Loucy (cell line): ENCODE measurements at regions not wholly inside any gene's neighbourhood (a gene's known extent, or its start where the extent isn't known, plus 50 kb on each side); places are given as distances from the start of the nearest gene placed in this dataset.

ENCODE experiments used
- H2AFZ ChIP-seq: fragments of 200-600 bp; sonication (generic); 2 replicates; pipeline ENCODE4 v1.6.0; 2016; ENCODE audit warnings: antibody characterized with exemption, mild to moderate bottlenecking, low read length, moderate library complexity
- H3F3A ChIP-seq: fragments of 200-600 bp; 2 replicates; pipeline ENCODE4 v1.6.0; 2016; ENCODE audit warnings: antibody characterized with exemption, low read depth, mild to moderate bottlenecking
- H3K27me3 ChIP-seq: fragments of 200-600 bp; sonication (generic); 2 replicates; pipeline ENCODE4 v1.6.1; 2014; ENCODE audit warnings: low read length, mild to moderate bottlenecking; ENCODE audit not compliant: insufficient read depth, poor library complexity, severe bottlenecking
- H3K36me3 ChIP-seq: fragments of 200-600 bp; sonication (generic); 2 replicates; pipeline ENCODE4 v1.6.1; 2016; ENCODE audit warnings: low read length; ENCODE audit not compliant: insufficient read depth
- H3K4me1 ChIP-seq: fragments of 200-600 bp; sonication (generic); 2 replicates; pipeline ENCODE4 v1.5.1; 2014; ENCODE audit warnings: low read length, mild to moderate bottlenecking; ENCODE audit not compliant: insufficient read depth, poor library complexity, severe bottlenecking
- H3K4me2 ChIP-seq: fragments of 200-600 bp; sonication (generic); 2 replicates; pipeline ENCODE4 v1.6.0; 2014; ENCODE audit warnings: antibody characterized with exemption, low read length, low read depth, mild to moderate bottlenecking; ENCODE audit not compliant: poor library complexity, severe bottlenecking
- H3K4me3 ChIP-seq: fragments of 200-600 bp; sonication (generic); 2 replicates; pipeline ENCODE4 v1.5.1; 2014; ENCODE audit warnings: low read length, mild to moderate bottlenecking, mixed read lengths; ENCODE audit not compliant: poor library complexity, severe bottlenecking
- H3K79me2 ChIP-seq: fragments of 200-600 bp; sonication (generic); 2 replicates; pipeline ENCODE4 v1.6.1; 2014; ENCODE audit warnings: low read length; ENCODE audit not compliant: insufficient read depth
- H3K9ac ChIP-seq: fragments of 200-600 bp; sonication (generic); 2 replicates; pipeline ENCODE4 v1.6.0; 2014; ENCODE audit warnings: mild to moderate bottlenecking, low read depth, low read length, moderate library complexity; ENCODE audit not compliant: poor library complexity, severe bottlenecking
- H3K9me2 ChIP-seq: fragments of 200-600 bp; sonication (generic); replicated peaks from 2 replicates; pipeline ENCODE4 v1.6.1; 2016; ENCODE audit warnings: low read depth, low read length, mixed read lengths
- H3K9me3 ChIP-seq: fragments of 200-600 bp; sonication (generic); 2 replicates; pipeline ENCODE4 v1.6.1; 2014; ENCODE audit warnings: mild to moderate bottlenecking, antibody characterized with exemption, low read length, low read depth; ENCODE audit not compliant: insufficient read depth
- H4K20me1 ChIP-seq: fragments of 200-600 bp; sonication (generic); 2 replicates; pipeline ENCODE4 v1.6.0; 2014; ENCODE audit warnings: antibody characterized with exemption, low read length, mild to moderate bottlenecking; ENCODE audit not compliant: insufficient read depth, poor library complexity, severe bottlenecking
- CTCF ChIP-seq: fragments of 200-600 bp; sonication (generic); conservative IDR thresholded peaks from 2 replicates; pipeline ENCODE4 v1.5.1; 2014; ENCODE audit warnings: mild to moderate bottlenecking, antibody characterized with exemption, low read length
- EZH2phosphoT487 ChIP-seq: fragments of 200-600 bp; IDR thresholded peaks from 2 replicates; pipeline ENCODE4 v1.6.1; 2018; ENCODE audit warnings: antibody characterized with exemption, mild to moderate bottlenecking, moderate library complexity, borderline replicate concordance

DNA sequence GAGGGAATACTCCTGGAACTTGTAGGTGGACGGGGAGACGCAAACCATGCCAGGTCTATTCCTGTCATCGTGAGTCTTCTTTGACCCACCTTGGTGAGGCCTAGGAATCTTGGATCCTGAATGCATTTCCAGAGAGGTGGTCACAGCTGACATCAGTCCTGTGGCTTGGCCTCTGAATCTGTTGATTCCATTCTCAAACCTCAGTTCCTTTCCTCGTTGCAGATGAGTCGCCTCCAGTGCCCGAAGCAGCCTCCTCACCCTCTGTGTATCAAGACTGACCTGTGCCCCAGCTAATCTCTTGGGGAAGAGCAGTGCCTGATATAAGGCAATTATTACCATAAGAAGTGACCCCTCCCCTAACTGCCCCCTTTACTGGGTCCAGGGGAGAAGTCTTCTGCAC, 118.1 kb downstream of the SMIM20 start:
- H2AFZ ChIP-seq = no peak overlapping the region
- TF ChIP-seq CTCF = no peak
- no peak overlapping the region for H3K4me2 ChIP-seq
- H3K36me3 ChIP-seq = no peaks in the 10 kb centered on the region
- no peaks in the 10 kb centered on the region for H4K20me1 ChIP-seq
- H3K79me2 ChIP-seq = no peaks in the 10 kb centered on the region
- H3K27me3 ChIP-seq = no peaks in the 10 kb centered on the region
- H3K9me2 ChIP-seq = no peaks in the 10 kb centered on the region
- no peaks in the 10 kb centered on the region for H3F3A ChIP-seq
- H3K9ac ChIP-seq = no peak overlapping the region
- no peaks in the 10 kb centered on the region for H3K9me3 ChIP-seq
- H3K4me3 ChIP-seq = no peak overlapping the region
- no peaks in the 10 kb centered on the region for H3K4me1 ChIP-seq

- H3K36me3 ChIP-seq = no peaks in the 10 kb centered on the region
- H3K9ac ChIP-seq = no peak overlapping the region
- no peak overlapping the region for H3K4me2 ChIP-seq
- H3K9me3 ChIP-seq = no peaks in the 10 kb centered on the region
- no peaks in the 10 kb centered on the region for H3K4me1 ChIP-seq
- no peaks in the 10 kb centered on the region for H4K20me1 ChIP-seq
- no peaks in the 10 kb centered on the region for H3F3A ChIP-seq
- TF ChIP-seq CTCF (no peak), EZH2phosphoT487 (no peak)
- H3K4me3 ChIP-seq = no peak overlapping the region
- H3K79me2 ChIP-seq = no peaks in the 10 kb centered on the region
- H3K9me2 ChIP-seq = no peaks in the 10 kb centered on the region
- H3K27me3 ChIP-seq = no peaks in the 10 kb centered on the region
- H2AFZ ChIP-seq = no peak overlapping the region
Observed at GRCh38 chr4:26032630-26033317, 118.8 kb downstream of the SMIM20 start.

- Histone ChIP-seq H3K79me2 (no peaks in the 10 kb centered on the region), H3K27me3 (no peaks in the 10 kb centered on the region), H3K4me1 (no peaks in the 10 kb centered on the region), H3K4me3 (no peak overlapping the region), H3K4me2 (no peak overlapping the region), H3K36me3 (no peaks in the 10 kb centered on the region), H3K9me2 (no peaks in the 10 kb centered on the region), H3K9me3 (no peaks in the 10 kb centered on the region), H4K20me1 (no peaks in the 10 kb centered on the region), H2AFZ (no peak overlapping the region), H3F3A (no peaks in the 10 kb centered on the region), H3K9ac (no peak overlapping the region)
- TF ChIP-seq EZH2phosphoT487 (no peak), CTCF (no peak)
Observed at GRCh38 chr4:26033389-26033788, 119.4 kb downstream of the SMIM20 start.
